ENCODE measurements at regions not wholly inside any gene's neighbourhood (a gene's known extent, or its start where the extent isn't known, plus 50 kb on each side); places are given as distances from the start of the nearest gene placed in this dataset.
A peak's percentile ranks its signal among the peaks of the same experiment; 100 is the strongest.

- Histone ChIP-seq H3K36me3 (ENCODE audit: insufficient read depth, low read length) (no peaks in the 10 kb centered on the region), H3K79me2 (ENCODE audit: insufficient read depth, low read length) (no peaks in the 10 kb centered on the region), H3K4me1 (ENCODE audit: insufficient read depth, low read length) (peaks cover 5% of the 10 kb centered on the region), H4K20me1 (ENCODE audit: insufficient read depth, low read length) (no peaks in the 10 kb centered on the region), H3K9ac (ENCODE audit: low read length) (no peak overlapping the region), H3K27ac (ENCODE audit: low read depth, low read length) (no peak overlapping the region), H2AFZ (ENCODE audit: low read depth, low read length) (no peak overlapping the region), H3K9me3 (ENCODE audit: insufficient read depth, low read depth, low read length) (no peaks in the 10 kb centered on the region), H3K4me2 (ENCODE audit: low read length) (peak overlapping the region; percentile 6), H3K4me3 (ENCODE audit: insufficient read depth, low read depth, low read length) (no peak overlapping the region), H3K27me3 (ENCODE audit: insufficient read depth, low read length) (no peaks in the 10 kb centered on the region)
- no peaks in the 10 kb centered on the region for H3K9me3 Mint-ChIP-seq (ENCODE audit: unreplicated experiment)
- DNase-seq (ENCODE audit: low read depth) = no peak
- no peak overlapping the region for H3K27ac Mint-ChIP-seq (ENCODE audit: unreplicated experiment)
- H3K27me3 Mint-ChIP-seq (ENCODE audit: low read depth, unreplicated experiment) = peaks cover 2% of the 10 kb centered on the region
- FAIRE-seq = no peak
- H3K4me3 Mint-ChIP-seq (ENCODE audit: unreplicated experiment) = no peak overlapping the region
- TF ChIP-seq CTCF (IDR thresholded peaks at IDR 0.05; ENCODE audit: insufficient read depth, low read depth, low read length) (no peak), EZH2 (IDR thresholded peaks at IDR 0.05; ENCODE audit: insufficient read depth, low read length) (no peak)
- H3K4me1 Mint-ChIP-seq (ENCODE audit: low read depth, unreplicated experiment) = peaks cover 12% of the 10 kb centered on the region
- H3K36me3 Mint-ChIP-seq (ENCODE audit: low read depth, unreplicated experiment) = no peaks in the 10 kb centered on the region
These were observed 132.1 kb upstream of the CNR1 start for GRCh38 chr6:88298066-88298845.

- no peaks in the 10 kb centered on the region for H3K9me3 Mint-ChIP-seq (ENCODE audit: unreplicated experiment)
- H3K36me3 Mint-ChIP-seq (ENCODE audit: low read depth, unreplicated experiment) = no peaks in the 10 kb centered on the region
- TF ChIP-seq CTCF (IDR thresholded peaks at IDR 0.05; ENCODE audit: insufficient read depth, low read depth, low read length) (no peak), EZH2 (IDR thresholded peaks at IDR 0.05; ENCODE audit: insufficient read depth, low read length) (no peak)
- no peak overlapping the region for H3K27ac Mint-ChIP-seq (ENCODE audit: unreplicated experiment)
- no peak overlapping the region for H3K4me3 ChIP-seq (ENCODE audit: insufficient read depth, low read depth, low read length)
- FAIRE-seq (no peak), DNase-seq (ENCODE audit: low read depth) (no peak)
- peaks cover 7% of the 10 kb centered on the region for H3K4me1 Mint-ChIP-seq (ENCODE audit: low read depth, unreplicated experiment)
- no peaks in the 10 kb centered on the region for H3K27me3 ChIP-seq (ENCODE audit: insufficient read depth, low read length)
- no peak overlapping the region for H3K9ac ChIP-seq (ENCODE audit: low read length)
- no peaks in the 10 kb centered on the region for H3K9me3 ChIP-seq (ENCODE audit: insufficient read depth, low read depth, low read length)
- no peak overlapping the region for H3K4me2 ChIP-seq (ENCODE audit: low read length)
- H4K20me1 ChIP-seq (ENCODE audit: insufficient read depth, low read length) = no peaks in the 10 kb centered on the region
- no peak overlapping the region for H3K4me3 Mint-ChIP-seq (ENCODE audit: unreplicated experiment)
- H3K4me1 ChIP-seq (ENCODE audit: insufficient read depth, low read length) = no peaks in the 10 kb centered on the region
- no peaks in the 10 kb centered on the region for H3K36me3 ChIP-seq (ENCODE audit: insufficient read depth, low read length)
- H3K27ac ChIP-seq (ENCODE audit: low read depth, low read length) = no peak overlapping the region
- no peaks in the 10 kb centered on the region for H3K79me2 ChIP-seq (ENCODE audit: insufficient read depth, low read length)
- peaks cover 2% of the 10 kb centered on the region for H3K27me3 Mint-ChIP-seq (ENCODE audit: low read depth, unreplicated experiment)
- no peak overlapping the region for H2AFZ ChIP-seq (ENCODE audit: low read depth, low read length)
These were observed 130.5 kb upstream of the CNR1 start for GRCh38 chr6:88296694-88297093.

GRCh38 chr6:88295663-88296062 is 129.5 kb upstream of the CNR1 start:
- Histone ChIP-seq H3K9ac (ENCODE audit: low read length) (no peak overlapping the region), H3K36me3 (ENCODE audit: insufficient read depth, low read length) (no peaks in the 10 kb centered on the region), H3K4me2 (ENCODE audit: low read length) (no peak overlapping the region), H4K20me1 (ENCODE audit: insufficient read depth, low read length) (no peaks in the 10 kb centered on the region), H3K27ac (ENCODE audit: low read depth, low read length) (no peak overlapping the region), H3K79me2 (ENCODE audit: insufficient read depth, low read length) (no peaks in the 10 kb centered on the region), H3K9me3 (ENCODE audit: insufficient read depth, low read depth, low read length) (no peaks in the 10 kb centered on the region), H3K27me3 (ENCODE audit: insufficient read depth, low read length) (no peaks in the 10 kb centered on the region), H2AFZ (ENCODE audit: low read depth, low read length) (no peak overlapping the region), H3K4me1 (ENCODE audit: insufficient read depth, low read length) (no peaks in the 10 kb centered on the region), H3K4me3 (ENCODE audit: insufficient read depth, low read depth, low read length) (no peak overlapping the region)
- peaks cover 7% of the 10 kb centered on the region for H3K4me1 Mint-ChIP-seq (ENCODE audit: low read depth, unreplicated experiment)
- H3K36me3 Mint-ChIP-seq (ENCODE audit: low read depth, unreplicated experiment) = no peaks in the 10 kb centered on the region
- no peak for DNase-seq (ENCODE audit: low read depth)
- no peak for FAIRE-seq
- peaks cover 2% of the 10 kb centered on the region for H3K27me3 Mint-ChIP-seq (ENCODE audit: low read depth, unreplicated experiment)
- H3K9me3 Mint-ChIP-seq (ENCODE audit: unreplicated experiment) = peaks cover 2% of the 10 kb centered on the region
- H3K4me3 Mint-ChIP-seq (ENCODE audit: unreplicated experiment) = no peak overlapping the region
- no peak overlapping the region for H3K27ac Mint-ChIP-seq (ENCODE audit: unreplicated experiment)
- TF ChIP-seq EZH2 (IDR thresholded peaks at IDR 0.05; ENCODE audit: insufficient read depth, low read length) (no peak), CTCF (IDR thresholded peaks at IDR 0.05; ENCODE audit: insufficient read depth, low read depth, low read length) (no peak)

All from astrocyte (in vitro differentiated cells and primary cell).